ENCODE measurements at regions not wholly inside any gene's neighbourhood (a gene's known extent, or its start where the extent isn't known, plus 50 kb on each side); places are given as distances from the start of the nearest gene placed in this dataset.
"Not testable (repeated sequence)": the region's sequence is repeated elsewhere in the genome, so short reads cannot be mapped to it uniquely, and the experiment has no call there.

GRCh38 chr1:217039139-217039538 is 315.9 kb upstream of the ESRRG start:
- H2AFZ ChIP-seq (ENCODE audit: low read length); H3K79me1 ChIP-seq (ENCODE audit: low read depth, low read length); H3K4me1 ChIP-seq (ENCODE audit: control insufficient read depth in 2 of 2, insufficient read depth in 1 of 2, low read depth in 1 of 2, low read length in 2 of 2); H2BK5ac ChIP-seq (ENCODE audit: low read length); H2AK5ac ChIP-seq (ENCODE audit: low read depth, low read length); H3K27ac ChIP-seq (replicated peaks; ENCODE audit: low read length); H3K9me3 ChIP-seq (replicated peaks in 1 of 2; ENCODE audit: control insufficient read depth in 2 of 2, insufficient read depth in 1 of 2, low read depth in 1 of 2, low read length in 2 of 2); H3K36me3 ChIP-seq (replicated peaks in 1 of 2; ENCODE audit: control insufficient read depth in 2 of 2, insufficient read depth in 2 of 2, low read length in 2 of 2); H2BK15ac ChIP-seq (ENCODE audit: low read length); H3K14ac ChIP-seq (ENCODE audit: low read length); H2BK12ac ChIP-seq (ENCODE audit: low read length); DNase-seq (ENCODE audit: low spot score); H3K23ac ChIP-seq (ENCODE audit: low read depth, low read length, poor library complexity); H3K18ac ChIP-seq (ENCODE audit: low read length); H2BK120ac ChIP-seq (ENCODE audit: low read depth, low read length); H3K9ac ChIP-seq (ENCODE audit: low read depth, low read length, poor library complexity); H3K4me3 ChIP-seq (ENCODE audit: low read length in 2 of 2); H3K4me2 ChIP-seq (ENCODE audit: insufficient read depth, low read length, poor library complexity, severe bottlenecking); H4K8ac ChIP-seq (ENCODE audit: low read depth, low read length); H3K27me3 ChIP-seq (ENCODE audit: control insufficient read depth in 3 of 3, insufficient read depth in 3 of 3, low read depth in 1 of 3, low read length in 3 of 3); H3K4ac ChIP-seq (ENCODE audit: low read length); H4K91ac ChIP-seq (ENCODE audit: low read depth, low read length, poor library complexity): not testable (repeated sequence)
- no CpG with 5 or more reads among the region's 3 CpGs for WGBS, 2 donors (ENCODE audit: extremely low coverage in 2 of 2, insufficient read length in 2 of 2, insufficient replicate concordance in 1 of 2)

DNA sequence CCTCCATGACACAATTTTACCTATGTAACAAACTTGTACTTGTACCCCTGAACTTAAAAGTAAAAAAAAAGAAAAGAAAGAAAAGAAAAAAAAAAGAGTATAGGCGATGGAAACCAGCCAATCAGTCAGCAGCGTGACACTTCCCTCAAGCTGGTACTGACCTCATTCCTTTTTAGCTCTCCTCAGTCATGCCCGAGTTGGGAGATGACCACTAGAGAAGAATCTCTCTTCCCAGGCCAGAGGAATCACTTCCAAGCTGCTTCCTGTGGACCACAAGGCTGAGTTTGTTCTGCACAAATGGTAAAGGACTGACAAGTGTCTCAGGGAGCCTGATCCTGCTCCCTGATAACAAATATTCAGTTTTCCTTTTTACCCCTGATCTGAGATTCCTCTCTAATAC is 313.5 kb upstream of the ESRRG start:
- H3K23ac ChIP-seq (ENCODE audit: low read depth, low read length, poor library complexity): no peak overlapping the region
- DNase-seq (ENCODE audit: low spot score): no peak
- H2BK15ac ChIP-seq (ENCODE audit: low read length): no peak overlapping the region
- H3K18ac ChIP-seq (ENCODE audit: low read length): no peak overlapping the region
- H3K4me2 ChIP-seq (ENCODE audit: insufficient read depth, low read length, poor library complexity, severe bottlenecking): no peak overlapping the region
- H2AK5ac ChIP-seq (ENCODE audit: low read depth, low read length): no peak overlapping the region
- H2BK12ac ChIP-seq (ENCODE audit: low read length): no peak overlapping the region
- no peak overlapping the region for H2BK120ac ChIP-seq (ENCODE audit: low read depth, low read length)
- H4K8ac ChIP-seq (ENCODE audit: low read depth, low read length): no peak overlapping the region
- no peak overlapping the region for H2AFZ ChIP-seq (ENCODE audit: low read length)
- no peaks in the 10 kb centered on the region for H3K36me3 ChIP-seq (replicated peaks in 1 of 2; ENCODE audit: control insufficient read depth in 2 of 2, insufficient read depth in 2 of 2, low read length in 2 of 2)
- H3K14ac ChIP-seq (ENCODE audit: low read length): no peak overlapping the region
- H3K9ac ChIP-seq (ENCODE audit: low read depth, low read length, poor library complexity): no peak overlapping the region
- peaks cover 5 to 7% of the 10 kb centered on the region in 2 donors for H3K9me3 ChIP-seq (replicated peaks in 1 of 2; ENCODE audit: control insufficient read depth in 2 of 2, insufficient read depth in 1 of 2, low read depth in 1 of 2, low read length in 2 of 2)
- no peaks in the 10 kb centered on the region for H3K27me3 ChIP-seq (ENCODE audit: control insufficient read depth in 3 of 3, insufficient read depth in 3 of 3, low read depth in 1 of 3, low read length in 3 of 3)
- H4K91ac ChIP-seq (ENCODE audit: low read depth, low read length, poor library complexity): no peak overlapping the region
- no peak overlapping the region for H3K4ac ChIP-seq (ENCODE audit: low read length)
- no CpG with 5 or more reads among the region's 3 CpGs for WGBS, 2 donors (ENCODE audit: extremely low coverage in 2 of 2, insufficient read length in 2 of 2, insufficient replicate concordance in 1 of 2)
- H3K79me1 ChIP-seq (ENCODE audit: low read depth, low read length): no peaks in the 10 kb centered on the region
- no peak overlapping the region for H2BK5ac ChIP-seq (ENCODE audit: low read length)
- no peak overlapping the region for H3K27ac ChIP-seq (replicated peaks; ENCODE audit: low read length)
- no peaks in the 10 kb centered on the region for H3K4me1 ChIP-seq (ENCODE audit: control insufficient read depth in 2 of 2, insufficient read depth in 1 of 2, low read depth in 1 of 2, low read length in 2 of 2)
- no peak overlapping the region for H3K4me3 ChIP-seq (ENCODE audit: low read length in 2 of 2)

DNA sequence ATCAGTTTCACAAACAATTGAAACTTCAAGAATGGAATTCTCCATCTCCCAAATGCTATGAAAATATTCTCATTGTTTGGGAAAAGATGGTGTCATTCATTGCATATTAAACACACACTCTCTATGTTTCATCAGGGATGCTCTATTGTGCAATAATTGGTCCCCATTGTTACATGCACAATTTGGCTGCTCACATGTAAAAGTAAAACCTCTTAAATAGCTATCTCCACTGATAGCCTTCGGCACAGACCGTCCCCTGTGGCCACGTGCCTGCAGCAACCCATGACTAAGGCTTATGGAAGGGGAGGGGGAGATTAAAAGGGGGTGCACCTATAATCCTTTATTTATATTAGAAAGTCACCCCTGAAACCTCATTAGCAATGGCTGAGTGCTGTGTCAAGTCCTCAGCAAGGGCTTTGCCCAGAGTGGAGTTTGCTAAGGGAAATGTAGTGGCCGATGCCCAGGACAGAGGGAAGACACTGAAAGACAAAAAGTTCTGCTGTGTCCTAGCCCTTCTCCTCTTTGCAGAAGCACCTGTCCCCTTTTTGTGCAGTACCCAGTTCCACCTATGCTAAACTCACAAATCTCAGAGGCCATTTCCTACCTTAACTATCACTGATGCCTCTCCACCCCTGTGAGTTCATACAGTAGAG is 309.6 kb upstream of the ESRRG start:
- no peak overlapping the region for H2BK15ac ChIP-seq (ENCODE audit: low read length)
- no peak overlapping the region for H3K4me3 ChIP-seq (ENCODE audit: low read length in 2 of 2)
- H2AK5ac ChIP-seq (ENCODE audit: low read depth, low read length): no peak overlapping the region
- H3K14ac ChIP-seq (ENCODE audit: low read length): no peak overlapping the region
- H2BK120ac ChIP-seq (ENCODE audit: low read depth, low read length): no peak overlapping the region
- H3K4me2 ChIP-seq (ENCODE audit: insufficient read depth, low read length, poor library complexity, severe bottlenecking): no peak overlapping the region
- H3K23ac ChIP-seq (ENCODE audit: low read depth, low read length, poor library complexity): no peak overlapping the region
- H2BK5ac ChIP-seq (ENCODE audit: low read length): no peak overlapping the region
- H3K36me3 ChIP-seq (replicated peaks in 1 of 2; ENCODE audit: control insufficient read depth in 2 of 2, insufficient read depth in 2 of 2, low read length in 2 of 2): no peaks in the 10 kb centered on the region
- no CpG with 5 or more reads among the region's 4 CpGs for WGBS, 2 donors (ENCODE audit: extremely low coverage in 2 of 2, insufficient read length in 2 of 2, insufficient replicate concordance in 1 of 2)
- H3K9ac ChIP-seq (ENCODE audit: low read depth, low read length, poor library complexity): no peak overlapping the region
- no peaks in the 10 kb centered on the region for H3K27me3 ChIP-seq (ENCODE audit: control insufficient read depth in 3 of 3, insufficient read depth in 3 of 3, low read depth in 1 of 3, low read length in 3 of 3)
- no peaks in the 10 kb centered on the region for H3K79me1 ChIP-seq (ENCODE audit: low read depth, low read length)
- DNase-seq (ENCODE audit: low spot score): no peak
- H3K18ac ChIP-seq (ENCODE audit: low read length): no peak overlapping the region
- no peaks in the 10 kb centered on the region for H3K9me3 ChIP-seq (replicated peaks in 1 of 2; ENCODE audit: control insufficient read depth in 2 of 2, insufficient read depth in 1 of 2, low read depth in 1 of 2, low read length in 2 of 2)
- H4K8ac ChIP-seq (ENCODE audit: low read depth, low read length): no peak overlapping the region
- no peak overlapping the region for H2BK12ac ChIP-seq (ENCODE audit: low read length)
- H3K27ac ChIP-seq (replicated peaks; ENCODE audit: low read length): no peak overlapping the region
- H3K4me1 ChIP-seq (ENCODE audit: control insufficient read depth in 2 of 2, insufficient read depth in 1 of 2, low read depth in 1 of 2, low read length in 2 of 2): peaks cover 0 to 4% of the 10 kb centered on the region in 2 donors
- no peak overlapping the region for H3K4ac ChIP-seq (ENCODE audit: low read length)
- no peak overlapping the region for H4K91ac ChIP-seq (ENCODE audit: low read depth, low read length, poor library complexity)
- H2AFZ ChIP-seq (ENCODE audit: low read length): no peak overlapping the region

DNA sequence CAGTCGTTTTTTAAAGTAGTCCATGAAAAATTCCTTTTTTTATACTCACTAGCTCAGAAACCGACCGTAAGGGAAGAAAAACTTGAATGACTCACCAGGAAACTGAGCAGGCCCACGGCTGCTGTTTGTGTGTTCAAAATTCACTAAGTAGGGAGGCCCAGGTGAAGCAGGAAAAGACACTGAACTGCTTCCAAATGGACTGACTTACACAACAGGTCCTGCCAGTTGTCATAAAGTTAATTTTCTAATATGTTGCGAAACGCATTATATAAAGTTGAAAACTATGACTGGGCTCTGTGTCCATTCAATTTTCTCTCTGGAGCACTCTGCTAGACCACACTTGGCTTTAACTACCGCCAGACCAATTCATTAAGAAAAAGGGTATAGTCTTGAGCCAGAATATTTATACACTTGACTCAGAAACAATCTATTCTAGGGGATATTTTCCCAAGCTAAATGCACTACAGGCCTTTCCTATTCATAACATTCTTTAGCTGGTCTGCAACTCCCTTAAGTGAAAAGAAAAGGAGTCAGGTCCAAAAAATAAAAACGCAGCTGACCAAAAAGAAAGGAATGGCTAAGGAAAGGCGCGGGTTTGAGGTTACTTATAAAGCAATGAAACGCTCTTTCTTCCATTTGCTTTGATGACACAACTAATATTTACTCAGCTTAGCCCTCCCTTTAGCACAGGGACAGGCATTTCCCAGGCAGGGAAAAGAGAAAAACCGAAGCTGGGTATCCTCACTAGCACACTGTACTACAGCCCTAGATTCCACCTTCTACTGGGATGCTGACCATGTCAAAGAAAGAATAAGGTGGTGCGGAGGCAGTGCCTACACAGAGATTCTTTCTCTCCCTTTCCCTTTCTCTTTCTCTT is 306.3 kb upstream of the ESRRG start:
- no peak for DNase-seq (ENCODE audit: low spot score)
- H2BK120ac ChIP-seq (ENCODE audit: low read depth, low read length): no peak overlapping the region
- H4K91ac ChIP-seq (ENCODE audit: low read depth, low read length, poor library complexity): no peak overlapping the region
- peak overlapping the region; percentile 20 for H2AFZ ChIP-seq (ENCODE audit: low read length)
- no peak overlapping the region for H2BK12ac ChIP-seq (ENCODE audit: low read length)
- no peaks in the 10 kb centered on the region for H3K9me3 ChIP-seq (replicated peaks in 1 of 2; ENCODE audit: control insufficient read depth in 2 of 2, insufficient read depth in 1 of 2, low read depth in 1 of 2, low read length in 2 of 2)
- H3K4ac ChIP-seq (ENCODE audit: low read length): no peak overlapping the region
- no peak overlapping the region for H2AK5ac ChIP-seq (ENCODE audit: low read depth, low read length)
- no peak overlapping the region for H4K8ac ChIP-seq (ENCODE audit: low read depth, low read length)
- no peak overlapping the region for H3K23ac ChIP-seq (ENCODE audit: low read depth, low read length, poor library complexity)
- no peak overlapping the region for H3K9ac ChIP-seq (ENCODE audit: low read depth, low read length, poor library complexity)
- no peaks in the 10 kb centered on the region for H3K79me1 ChIP-seq (ENCODE audit: low read depth, low read length)
- no peak overlapping the region for H2BK5ac ChIP-seq (ENCODE audit: low read length)
- peaks cover 0 to 4% of the 10 kb centered on the region in 2 donors for H3K4me1 ChIP-seq (ENCODE audit: control insufficient read depth in 2 of 2, insufficient read depth in 1 of 2, low read depth in 1 of 2, low read length in 2 of 2)
- no peak overlapping the region for H2BK15ac ChIP-seq (ENCODE audit: low read length)
- no peak overlapping the region for H3K4me2 ChIP-seq (ENCODE audit: insufficient read depth, low read length, poor library complexity, severe bottlenecking)
- H3K4me3 ChIP-seq (ENCODE audit: low read length in 2 of 2): no peak overlapping the region
- no peaks in the 10 kb centered on the region for H3K27me3 ChIP-seq (ENCODE audit: control insufficient read depth in 3 of 3, insufficient read depth in 3 of 3, low read depth in 1 of 3, low read length in 3 of 3)
- H3K18ac ChIP-seq (ENCODE audit: low read length): no peak overlapping the region
- no peak overlapping the region for H3K14ac ChIP-seq (ENCODE audit: low read length)
- no peak overlapping the region for H3K27ac ChIP-seq (replicated peaks; ENCODE audit: low read length)
- no CpG with 5 or more reads among the region's 13 CpGs for WGBS, 2 donors (ENCODE audit: extremely low coverage in 2 of 2, insufficient read length in 2 of 2, insufficient replicate concordance in 1 of 2)
- H3K36me3 ChIP-seq (replicated peaks in 1 of 2; ENCODE audit: control insufficient read depth in 2 of 2, insufficient read depth in 2 of 2, low read length in 2 of 2): no peaks in the 10 kb centered on the region

All from neuronal stem cell (in vitro differentiated cells).